Spleen (tissue), 11 donors: ENCODE measurements at regions not wholly inside any gene's neighbourhood (a gene's known extent, or its start where the extent isn't known, plus 50 kb on each side); places are given as distances from the start of the nearest gene placed in this dataset.

ENCODE experiments used
- DNase-seq: peaks from one replicate; pipeline ENCODE4 v3.0.0-alpha.2; 2020
- H3K27ac ChIP-seq, 8 donors: fragments of 200-600 bp; sonication (generic) in 7 of 8; 1 replicate in 4 of 8; 2 replicates in 4 of 8; pipeline versions ENCODE4 v1.5.0 to v1.8.0; 2016 to 2021; ENCODE audit warnings: inconsistent platforms in 4 of 8, mild to moderate bottlenecking in 4 of 8, moderate library complexity in 1 of 8
- H3K27me3 ChIP-seq, 7 donors: fragments of 200-600 bp; sonication (generic) in 6 of 7; replicated peaks in 1 of 7; 1 replicate in 4 of 7; 2 replicates in 3 of 7; pipeline versions ENCODE4 v1.5.0 to v1.8.0; 2016 to 2021; ENCODE audit warnings: inconsistent platforms in 3 of 7, mild to moderate bottlenecking in 1 of 7
- H3K36me3 ChIP-seq, 6 donors: fragments of 200-600 bp; sonication (generic) in 5 of 6; 1 replicate in 4 of 6; 2 replicates in 2 of 6; pipeline versions ENCODE4 v1.5.0 to v1.8.0; 2016 to 2021; ENCODE audit warnings: inconsistent platforms in 2 of 6
- H3K4me1 ChIP-seq, 6 donors: fragments of 200-600 bp; sonication (generic) in 5 of 6; 1 replicate in 3 of 6; 2 replicates in 3 of 6; pipeline versions ENCODE4 v1.5.0 to v1.8.0; 2016 to 2021; ENCODE audit warnings: inconsistent platforms in 3 of 6
- H3K4me3 ChIP-seq, 8 donors: fragments of 200-600 bp; sonication (generic) in 7 of 8; 1 replicate in 4 of 8; 2 replicates in 4 of 8; pipeline versions ENCODE4 v1.5.0 to v1.8.0; 2016 to 2021; ENCODE audit warnings: inconsistent platforms in 4 of 8, mild to moderate bottlenecking in 4 of 8, moderate library complexity in 2 of 8
- H3K9me3 ChIP-seq, 8 donors: fragments of 200-600 bp; sonication (generic) in 7 of 8; 1 replicate in 4 of 8; 2 replicates in 4 of 8; pipeline versions ENCODE4 v1.5.0 to v1.8.0; 2016 to 2021; ENCODE audit warnings: inconsistent platforms in 4 of 8
- CTCF ChIP-seq, 11 experiments: fragments of 200-600 bp in 7 of 11; fragments of 450-650 bp in 4 of 11; sonication (generic) in 4 of 11; IDR thresholded peaks in 8 of 11; conservative IDR thresholded peaks in 3 of 11; 1 replicate in 7 of 11; 2 replicates in 4 of 11; pipeline versions ENCODE4 v1.4.0 to v1.8.0; 2016 to 2021; ENCODE audit warnings: antibody characterized with exemption in 11 of 11, inconsistent platforms in 4 of 11, mild to moderate bottlenecking in 1 of 11
- POLR2A ChIP-seq, 3 donors: fragments of 450-650 bp; IDR thresholded peaks; one replicate each; pipeline ENCODE4 v1.5.1; 2017; ENCODE audit warnings: antibody characterized with exemption in 3 of 3, mild to moderate bottlenecking in 1 of 3
- POLR2AphosphoS5 ChIP-seq, 3 donors: sonication (generic); formaldehyde crosslinking; IDR thresholded peaks; one replicate each; pipeline ENCODE4 v1.5.1; 2017; ENCODE audit warnings: antibody characterized with exemption in 3 of 3
- WGBS, 5 donors: extraction: QIAGEN DNeasy Blood & Tissue Kit in 3 of 5; methylation state at CpG; one replicate each; pipeline versions ENCODE4 v1.1.5 to v1.1.7; 2013 to 2018; 5-methylcytosine and 5-hydroxymethylcytosine counted together
- intact Hi-C: fragments of 100-400 bp; cut with DNase I; formaldehyde crosslinking; loops from one replicate; pipeline ENCODE4 v1.15.0; 2023; ENCODE audit warnings: low total_unique reads
- donor health status: healthy with polysubstance abuse.
- donor health status: DM: no; HTN: no; CAD: no; lungs with moderate emphysema.
- donor health status: DM: no; HTN: no; CAD: no.
- donor health status: Bipolar disorder and iron deficiency.
- donor health status: healthy.
- donor health status: DM: no; HTN: no; CAD: no.
- donor health status: DM: yes; HTN: yes; CAD: no.

DNA sequence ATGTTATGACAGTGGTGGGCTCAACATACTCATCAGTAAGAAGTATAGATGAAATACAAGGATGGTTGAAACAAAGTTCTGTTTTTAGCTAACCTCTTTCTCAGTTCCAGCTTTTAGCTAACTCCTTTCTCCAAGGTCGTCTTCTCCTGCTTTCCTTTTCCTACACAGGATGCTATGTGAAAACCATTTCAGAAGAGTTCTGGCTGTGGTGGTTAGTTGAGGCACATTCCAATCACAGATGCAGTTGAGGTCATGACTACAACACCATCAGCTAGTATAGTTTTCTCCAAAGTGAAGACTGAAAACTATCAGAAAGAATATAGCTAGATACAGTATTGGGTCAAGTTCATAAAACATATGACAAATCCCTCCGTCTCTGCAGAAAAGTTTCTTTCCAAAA, 477.7 kb upstream of the C9orf72 start:
- H3K27ac ChIP-seq, result no peak overlapping the region
- no peak overlapping the region for H3K4me3 ChIP-seq
- no peaks in the 10 kb centered on the region for H3K4me1 ChIP-seq
- no peaks in the 10 kb centered on the region for H3K9me3 ChIP-seq
- WGBS, 5 donors, result 67 to 86% (median 78%) methylated on average over 2 of the region's 2 CpGs
- intact Hi-C loops, result no loop called here
- no peaks in the 10 kb centered on the region for H3K36me3 ChIP-seq
- no peak for DNase-seq
- no peaks in the 10 kb centered on the region for H3K27me3 ChIP-seq
- TF ChIP-seq POLR2A (IDR thresholded peaks at IDR 0.05), result no peak
- no peak for TF ChIP-seq CTCF (IDR thresholded peaks at IDR 0.05 in 8 of 11, conservative IDR thresholded peaks at IDR 0.05 in 3 of 11)
- TF ChIP-seq POLR2AphosphoS5 (IDR thresholded peaks at IDR 0.05), result no peak

- 70 to 81% (median 75%) methylated on average over 5 of the region's 5 CpGs for WGBS, 5 donors
Measured at GRCh38 chr9:28051559-28052503, 478.6 kb upstream of the C9orf72 start.

DNA sequence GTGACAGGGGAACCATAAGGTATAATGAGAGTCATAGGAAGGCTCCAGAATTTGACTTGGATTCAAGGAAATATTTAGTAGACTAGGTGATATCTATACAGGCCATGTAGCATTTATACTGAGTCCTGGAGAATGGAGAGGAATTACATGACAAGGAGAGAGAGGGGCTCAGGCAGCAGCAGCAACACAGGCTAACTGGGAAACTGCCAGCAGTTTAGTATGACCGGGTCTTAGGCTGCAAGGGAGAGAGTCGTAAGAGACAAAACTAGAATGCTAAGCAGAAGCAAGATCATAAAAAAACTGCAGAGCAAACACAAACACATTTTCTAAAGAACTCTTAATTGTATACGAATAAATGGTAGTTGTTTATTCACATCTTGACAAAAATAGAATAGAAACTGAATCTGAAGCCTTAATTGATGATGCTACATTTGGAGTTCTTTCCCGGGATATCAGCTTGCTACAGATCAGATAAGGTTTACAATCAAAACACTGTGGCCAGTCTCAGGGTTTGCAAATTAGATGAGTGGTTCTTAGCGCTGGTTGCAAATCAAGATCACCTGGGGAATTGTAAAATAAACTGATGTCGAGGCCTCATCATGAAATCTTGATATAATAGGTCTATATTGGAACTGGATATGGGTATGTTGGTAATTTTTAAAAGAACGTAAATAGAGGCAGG, 480.0 kb upstream of the C9orf72 start:
- Histone ChIP-seq H3K27me3 (no peaks in the 10 kb centered on the region), H3K9me3 (peaks cover 0 to 5% (median 0%) of the 10 kb centered on the region in 8 donors), H3K4me3 (no peak overlapping the region), H3K36me3 (no peaks in the 10 kb centered on the region), H3K27ac (no peak overlapping the region), H3K4me1 (no peaks in the 10 kb centered on the region)
- intact Hi-C loops, result no loop called here
- no peak for DNase-seq
- no peak for TF ChIP-seq CTCF (IDR thresholded peaks at IDR 0.05 in 8 of 11, conservative IDR thresholded peaks at IDR 0.05 in 3 of 11)
- no peak for TF ChIP-seq POLR2AphosphoS5 (IDR thresholded peaks at IDR 0.05)
- no peak for TF ChIP-seq POLR2A (IDR thresholded peaks at IDR 0.05)
- WGBS, 5 donors, result 55 to 71% (median 66%) methylated on average over 7 of the region's 7 CpGs

More at GRCh38 chr9:28051559-28052503, 478.6 kb upstream of the C9orf72 start:
- TF ChIP-seq POLR2AphosphoS5 (IDR thresholded peaks at IDR 0.05), result no peak
- TF ChIP-seq CTCF (IDR thresholded peaks at IDR 0.05 in 8 of 11, conservative IDR thresholded peaks at IDR 0.05 in 3 of 11), result no peak
- TF ChIP-seq POLR2A (IDR thresholded peaks at IDR 0.05), result no peak
- H3K27ac ChIP-seq, result no peak overlapping the region
- no peaks in the 10 kb centered on the region for H3K36me3 ChIP-seq
- no peaks in the 10 kb centered on the region for H3K4me1 ChIP-seq
- no peak for DNase-seq
- H3K27me3 ChIP-seq, result no peaks in the 10 kb centered on the region
- H3K4me3 ChIP-seq, result no peak overlapping the region
- intact Hi-C loops, result no loop called here
- H3K9me3 ChIP-seq, result no peaks in the 10 kb centered on the region

DNA sequence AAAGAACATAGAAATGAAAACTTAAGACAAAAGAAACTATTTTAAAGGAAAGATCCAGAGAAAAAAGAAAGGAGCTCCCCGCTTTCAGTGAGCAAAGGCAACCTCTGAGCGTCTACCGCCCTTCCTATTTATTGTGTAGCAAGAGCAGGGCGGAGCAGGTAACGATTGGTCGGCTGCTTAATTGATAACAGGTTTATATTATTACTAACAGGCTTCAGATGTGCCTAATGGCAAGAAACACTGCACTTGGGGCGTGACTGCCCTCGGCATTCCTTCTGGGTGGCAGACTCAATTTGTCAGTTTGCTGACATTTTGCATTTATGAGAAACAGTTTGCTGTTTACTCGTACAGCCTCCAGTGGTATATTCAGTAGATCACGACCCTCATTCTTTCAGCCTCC, 482.7 kb upstream of the C9orf72 start:
- intact Hi-C loops, result no loop called here
- no peak overlapping the region for H3K4me3 ChIP-seq
- H3K27ac ChIP-seq, result no peak overlapping the region
- H3K9me3 ChIP-seq, result peaks cover 0 to 14% (median 0%) of the 10 kb centered on the region in 8 donors
- no peak for TF ChIP-seq CTCF (IDR thresholded peaks at IDR 0.05 in 8 of 11, conservative IDR thresholded peaks at IDR 0.05 in 3 of 11)
- TF ChIP-seq POLR2A (IDR thresholded peaks at IDR 0.05), result no peak
- no peak for TF ChIP-seq POLR2AphosphoS5 (IDR thresholded peaks at IDR 0.05)
- H3K27me3 ChIP-seq, result no peaks in the 10 kb centered on the region
- DNase-seq, result no peak
- no peaks in the 10 kb centered on the region for H3K36me3 ChIP-seq
- 86 to 92% (median 89%) methylated on average over 10 of the region's 10 CpGs for WGBS, 5 donors
- H3K4me1 ChIP-seq, result no peaks in the 10 kb centered on the region
